ENCODE measurements at regions not wholly inside any gene's neighbourhood (a gene's known extent, or its start where the extent isn't known, plus 50 kb on each side); places are given as distances from the start of the nearest gene placed in this dataset.

DNA sequence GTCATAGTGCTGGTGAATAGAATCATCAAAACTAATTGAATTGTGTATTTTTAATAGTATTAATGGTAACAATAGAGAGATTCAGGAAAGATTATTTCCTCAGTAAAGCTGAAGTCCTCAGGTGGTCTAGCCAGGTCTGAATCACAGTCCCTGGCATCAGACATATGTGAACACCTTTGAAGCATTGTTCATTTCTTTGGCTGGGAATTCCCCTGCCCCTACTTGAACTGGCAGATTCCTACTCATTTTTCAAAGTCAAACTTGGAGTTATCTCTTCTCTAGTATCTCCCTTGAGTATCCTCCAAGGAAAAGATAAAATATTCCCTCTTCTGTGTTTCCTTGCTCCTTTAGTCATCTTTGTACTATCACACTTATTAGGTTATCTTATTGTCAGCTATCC is 759.8 kb downstream of the ADGRL2 start:
- DNase-seq (ENCODE audit: low spot score in 2 of 2): no peak
- H3K4me3 ChIP-seq: no peak overlapping the region
- no peaks in the 10 kb centered on the region for H3K36me3 ChIP-seq
- no peaks in the 10 kb centered on the region for H3K9me3 ChIP-seq
- TF ChIP-seq POLR2AphosphoS5 (IDR thresholded peaks at IDR 0.05) (no peak), POLR2A (IDR thresholded peaks at IDR 0.05) (no peak), CTCF (IDR thresholded peaks at IDR 0.05) (no peak), EP300 (IDR thresholded peaks at IDR 0.05) (no peak)
- peaks cover 32% of the 10 kb centered on the region for H3K4me1 ChIP-seq
- no peak overlapping the region for H3K27ac ChIP-seq
- H3K27me3 ChIP-seq: no peaks in the 10 kb centered on the region

- Histone ChIP-seq H3K4me1 (no peaks in the 10 kb centered on the region), H3K27ac (no peak overlapping the region), H3K36me3 (no peaks in the 10 kb centered on the region), H3K9me3 (no peaks in the 10 kb centered on the region), H3K4me3 (no peak overlapping the region), H3K27me3 (no peaks in the 10 kb centered on the region)
- TF ChIP-seq POLR2A (IDR thresholded peaks at IDR 0.05) (no peak), POLR2AphosphoS5 (IDR thresholded peaks at IDR 0.05) (no peak), CTCF (IDR thresholded peaks at IDR 0.05) (no peak), EP300 (IDR thresholded peaks at IDR 0.05) (no peak)
- no peak for DNase-seq (ENCODE audit: low spot score in 2 of 2)
- WGBS: 45% methylated on average over 1 of the region's 1 CpG
Measured at GRCh38 chr1:82555501-82555900, 754.8 kb downstream of the ADGRL2 start.

DNA sequence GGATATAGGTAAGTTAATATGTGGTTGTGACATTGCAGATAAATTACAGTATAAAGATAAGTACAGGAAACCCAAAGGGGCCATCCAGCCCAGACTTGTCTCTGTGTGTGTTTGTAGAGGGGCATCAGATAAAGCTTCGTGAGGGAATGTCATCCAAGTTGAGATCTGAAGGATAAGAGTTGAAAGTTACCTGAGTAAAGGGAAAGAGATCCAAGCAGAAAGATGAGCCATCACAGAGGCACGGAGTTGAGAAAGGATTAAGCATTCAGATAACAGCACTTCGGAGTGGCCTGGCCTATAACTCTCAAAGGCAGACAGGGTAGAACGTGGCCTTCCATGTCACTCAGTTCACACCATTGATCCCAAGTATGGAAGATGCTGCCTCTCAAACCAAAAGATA is 749.1 kb downstream of the ADGRL2 start:
- Histone ChIP-seq H3K4me3 (no peak overlapping the region), H3K9me3 (no peaks in the 10 kb centered on the region), H3K36me3 (no peaks in the 10 kb centered on the region), H3K4me1 (no peaks in the 10 kb centered on the region), H3K27me3 (no peaks in the 10 kb centered on the region), H3K27ac (no peak overlapping the region)
- 68% methylated on average over 4 of the region's 4 CpGs for WGBS
- no peak for TF ChIP-seq POLR2A (IDR thresholded peaks at IDR 0.05)
- no peak for TF ChIP-seq CTCF (IDR thresholded peaks at IDR 0.05)
- no peak for TF ChIP-seq POLR2AphosphoS5 (IDR thresholded peaks at IDR 0.05)
- no peak for TF ChIP-seq EP300 (IDR thresholded peaks at IDR 0.05)
- no peak for DNase-seq (ENCODE audit: low spot score in 2 of 2)

DNA sequence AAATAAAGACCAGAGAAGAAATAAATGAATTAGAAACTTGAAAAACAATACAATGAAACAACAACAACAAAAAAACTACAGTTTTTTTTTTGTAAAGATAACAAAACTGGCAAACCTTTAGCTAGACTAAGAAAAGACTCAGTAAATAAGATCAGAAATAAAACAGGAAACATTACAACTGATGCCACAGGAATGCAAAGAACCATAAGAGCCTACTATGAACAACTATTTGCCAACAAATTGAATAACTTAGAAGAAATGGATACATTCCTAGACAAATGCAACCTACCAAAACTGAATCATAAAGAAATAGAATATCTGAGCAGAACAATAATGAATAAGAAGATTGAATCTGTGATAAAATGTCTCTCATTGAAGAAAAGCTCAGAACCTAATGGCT is 742.0 kb downstream of the ADGRL2 start:
- no peaks in the 10 kb centered on the region for H3K36me3 ChIP-seq
- no peak for DNase-seq (ENCODE audit: low spot score in 2 of 2)
- H3K4me3 ChIP-seq: no peak overlapping the region
- H3K27ac ChIP-seq: no peak overlapping the region
- no peak for TF ChIP-seq POLR2AphosphoS5 (IDR thresholded peaks at IDR 0.05)
- TF ChIP-seq EP300 (IDR thresholded peaks at IDR 0.05): no peak
- TF ChIP-seq POLR2A (IDR thresholded peaks at IDR 0.05): no peak
- TF ChIP-seq CTCF (IDR thresholded peaks at IDR 0.05): no peak
- H3K4me1 ChIP-seq: no peaks in the 10 kb centered on the region
- H3K9me3 ChIP-seq: no peaks in the 10 kb centered on the region
- H3K27me3 ChIP-seq: no peaks in the 10 kb centered on the region

- H3K27ac ChIP-seq: no peak overlapping the region
- H3K27me3 ChIP-seq: no peaks in the 10 kb centered on the region
- no peak overlapping the region for H3K4me3 ChIP-seq
- TF ChIP-seq EP300 (IDR thresholded peaks at IDR 0.05): no peak
- TF ChIP-seq CTCF (IDR thresholded peaks at IDR 0.05): no peak
- TF ChIP-seq POLR2A (IDR thresholded peaks at IDR 0.05): no peak
- no peak for TF ChIP-seq POLR2AphosphoS5 (IDR thresholded peaks at IDR 0.05)
- WGBS: 93% methylated on average over 4 of the region's 4 CpGs
- no peaks in the 10 kb centered on the region for H3K9me3 ChIP-seq
- H3K36me3 ChIP-seq: no peaks in the 10 kb centered on the region
- H3K4me1 ChIP-seq: no peaks in the 10 kb centered on the region
- DNase-seq (ENCODE audit: low spot score in 2 of 2): no peak
Measured at GRCh38 chr1:82542141-82542540, 741.4 kb downstream of the ADGRL2 start.

All from suprapubic skin (tissue), 4 donors.